Activated CD4-positive, alpha-beta memory T cell treated with anti-CD3 and anti-CD28 coated beads for 36 hours (primary cell): ENCODE measurements at regions not wholly inside any gene's neighbourhood (a gene's known extent, or its start where the extent isn't known, plus 50 kb on each side); places are given as distances from the start of the nearest gene placed in this dataset.

ENCODE experiments used
- CTCF ChIA-PET: fragments of 350-600 bp; sonication (Branson Sonifier 250); formaldehyde crosslinking; loops from one replicate; lab custom pipeline; 2021; ENCODE audit warnings: antibody characterized with exemption, inconsistent platforms; lab: Charles Lee
- POLR2A ChIA-PET: fragments of 350-600 bp; sonication (Branson Sonifier 250); formaldehyde crosslinking; loops from one replicate; lab custom pipeline; 2021; ENCODE audit warnings: antibody characterized with exemption; lab: Charles Lee
- DNase-seq: peaks from one replicate; pipeline ENCODE4 v3.0.0-alpha.2; 2020
- H3K27ac Mint-ChIP-seq: one replicate; pipeline ENCODE4 v1.8.0; 2021; ENCODE audit warnings: mixed read lengths
- H3K27me3 Mint-ChIP-seq: one replicate; pipeline ENCODE4 v1.8.0; 2021; ENCODE audit warnings: mixed read lengths
- H3K36me3 Mint-ChIP-seq: one replicate; pipeline ENCODE4 v1.8.0; 2021; ENCODE audit warnings: mixed read lengths
- H3K4me1 Mint-ChIP-seq: one replicate; pipeline ENCODE4 v1.8.0; 2021; ENCODE audit warnings: low read depth, mixed read lengths
- H3K4me3 Mint-ChIP-seq: one replicate; pipeline ENCODE4 v1.8.0; 2021; ENCODE audit warnings: mild to moderate bottlenecking, mixed read lengths
- H3K9me3 Mint-ChIP-seq: one replicate; pipeline ENCODE4 v1.8.0; 2021; ENCODE audit warnings: mixed read lengths
- intact Hi-C: fragments of 100-400 bp; cut with micrococcal nuclease; formaldehyde crosslinking; loops from one replicate; pipeline ENCODE4 v1.15.1; 2023

DNA sequence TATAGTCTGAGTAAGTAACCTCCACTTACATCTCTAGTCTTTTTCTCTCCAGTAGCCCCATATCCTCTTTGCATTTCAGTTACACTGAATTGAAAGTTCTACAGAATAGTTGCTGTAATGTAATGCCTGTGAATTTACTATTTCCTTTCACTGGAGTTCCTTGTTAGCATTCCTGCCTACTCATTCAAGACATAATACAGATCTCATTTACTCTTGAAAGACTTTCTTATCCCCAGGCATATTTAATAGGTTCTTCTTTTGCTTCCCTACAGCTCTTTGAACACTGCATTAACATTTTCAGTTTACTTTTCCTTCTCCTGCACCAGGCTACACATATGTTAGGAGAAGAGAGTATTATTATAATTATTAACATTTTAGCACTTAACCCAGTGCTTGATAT lies 87.6 kb upstream of the OR13F1 start:
- Mint-ChIP-seq H3K9me3 (peaks cover 11% of the 10 kb centered on the region), H3K4me3 (no peak overlapping the region), H3K27ac (no peak overlapping the region), H3K36me3 (no peaks in the 10 kb centered on the region), H3K4me1 (no peaks in the 10 kb centered on the region), H3K27me3 (no peaks in the 10 kb centered on the region)
- no peak for DNase-seq
- ChIA-PET CTCF (no interaction called here), POLR2A (no interaction called here)
- intact Hi-C loops: no loop called here

DNA sequence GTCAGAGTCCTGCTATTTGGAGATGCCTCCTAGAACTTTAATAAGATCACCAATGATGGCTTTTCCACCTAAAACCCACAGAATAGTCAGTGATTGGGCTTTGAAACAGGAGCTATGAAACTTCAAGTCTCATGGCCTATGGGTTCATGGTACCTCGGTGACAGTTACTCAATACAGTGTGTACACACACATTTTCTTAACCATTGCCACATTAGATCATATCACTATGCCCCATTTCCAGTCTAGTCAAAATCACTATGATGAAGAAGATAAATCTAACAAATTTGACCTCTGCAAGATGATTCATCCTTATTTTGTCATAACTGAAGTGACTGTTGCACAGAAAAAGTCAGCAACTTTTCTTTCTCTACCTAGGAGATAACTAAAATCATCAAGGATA lies 86.8 kb upstream of the OR13F1 start:
- H3K4me1 Mint-ChIP-seq: no peaks in the 10 kb centered on the region
- H3K27ac Mint-ChIP-seq: no peak overlapping the region
- H3K4me3 Mint-ChIP-seq: no peak overlapping the region
- intact Hi-C loops: no loop called here
- POLR2A ChIA-PET: no interaction called here
- H3K36me3 Mint-ChIP-seq: no peaks in the 10 kb centered on the region
- H3K9me3 Mint-ChIP-seq: peaks cover 10% of the 10 kb centered on the region
- no peaks in the 10 kb centered on the region for H3K27me3 Mint-ChIP-seq
- no peak for DNase-seq
- CTCF ChIA-PET: no interaction called here

DNA sequence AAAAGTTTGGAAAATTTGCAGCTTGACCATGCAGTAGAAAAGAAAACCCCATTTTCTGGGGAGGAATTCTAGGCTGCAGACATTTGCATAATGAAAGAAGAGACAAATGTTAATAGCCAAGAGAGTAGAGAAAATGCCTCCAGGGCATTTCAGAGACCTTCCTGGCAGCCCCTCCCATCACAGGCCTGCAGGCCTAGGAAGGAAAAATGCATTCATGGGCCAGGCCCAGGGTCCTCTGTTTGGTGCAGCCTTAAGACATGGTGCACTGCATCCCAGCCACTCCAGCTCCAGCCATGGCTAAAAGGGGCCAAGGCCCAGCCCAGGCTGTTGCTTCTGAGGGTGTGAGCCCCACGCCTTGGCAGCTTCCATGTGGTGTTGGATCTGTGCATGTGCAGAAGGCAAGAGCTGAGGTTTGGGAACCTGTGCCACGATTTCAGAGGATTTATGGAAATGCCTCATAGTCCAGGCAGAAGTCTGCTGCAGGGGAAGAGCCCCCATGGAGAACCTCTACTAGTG lies 75.0 kb upstream of the OR13F1 start:
- no peak for DNase-seq
- H3K4me1 Mint-ChIP-seq: no peaks in the 10 kb centered on the region
- H3K4me3 Mint-ChIP-seq: no peak overlapping the region
- no peaks in the 10 kb centered on the region for H3K27me3 Mint-ChIP-seq
- POLR2A ChIA-PET: no interaction called here
- peaks cover 18% of the 10 kb centered on the region for H3K9me3 Mint-ChIP-seq
- no peaks in the 10 kb centered on the region for H3K36me3 Mint-ChIP-seq
- no peak overlapping the region for H3K27ac Mint-ChIP-seq
- CTCF ChIA-PET: no interaction called here
- intact Hi-C loops: no loop called here

DNA sequence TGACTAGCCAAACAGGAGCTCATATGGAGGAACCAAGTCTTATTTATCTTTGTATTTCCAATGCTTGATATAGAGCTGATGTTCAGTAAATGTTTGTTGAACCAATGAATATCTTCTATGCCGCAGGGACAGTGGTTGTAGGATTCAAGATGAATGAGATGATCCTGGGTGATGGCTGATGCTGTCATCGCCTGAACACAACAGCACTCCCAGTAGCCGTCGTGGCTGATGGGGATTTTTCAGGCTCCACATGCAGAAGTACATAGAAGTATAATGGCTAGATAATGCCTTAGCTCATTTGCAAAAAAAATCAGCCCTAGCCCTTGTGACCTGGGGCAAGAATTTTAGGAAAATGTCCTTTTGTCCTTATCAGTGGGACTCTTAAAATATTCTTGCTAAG lies 69.0 kb upstream of the OR13F1 start:
- POLR2A ChIA-PET: no interaction called here
- intact Hi-C loops: no loop called here
- Mint-ChIP-seq H3K36me3 (no peaks in the 10 kb centered on the region), H3K9me3 (peaks cover 7% of the 10 kb centered on the region), H3K4me1 (no peaks in the 10 kb centered on the region), H3K27ac (no peak overlapping the region), H3K4me3 (no peak overlapping the region), H3K27me3 (no peaks in the 10 kb centered on the region)
- DNase-seq: no peak
- CTCF ChIA-PET: no interaction called here

DNA sequence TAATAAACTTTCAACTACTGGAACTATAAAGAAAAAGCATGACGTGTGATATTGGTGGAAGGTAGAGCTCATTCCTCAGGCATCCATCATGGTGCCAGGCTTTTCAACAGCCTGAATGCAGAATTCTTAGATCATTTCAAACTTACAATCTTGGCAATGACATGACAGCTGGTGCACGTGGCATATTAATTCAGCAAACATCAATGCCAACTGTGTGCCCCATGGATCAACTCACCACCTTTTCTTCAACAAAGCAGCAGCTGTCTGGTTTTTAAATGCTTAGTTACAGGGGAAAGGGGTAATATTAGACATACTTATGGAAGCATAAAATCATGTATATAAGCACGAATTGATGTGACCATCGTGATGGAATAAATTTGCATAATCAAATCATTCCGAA lies 56.0 kb upstream of the OR13F1 start:
- H3K9me3 Mint-ChIP-seq: no peaks in the 10 kb centered on the region
- H3K4me3 Mint-ChIP-seq: no peak overlapping the region
- H3K27me3 Mint-ChIP-seq: no peaks in the 10 kb centered on the region
- H3K36me3 Mint-ChIP-seq: no peaks in the 10 kb centered on the region
- no peak for DNase-seq
- H3K27ac Mint-ChIP-seq: no peak overlapping the region
- H3K4me1 Mint-ChIP-seq: no peaks in the 10 kb centered on the region
- ChIA-PET POLR2A (no interaction called here), CTCF (interaction anchor here (1.0 kb wide), 1 partner anchor 8 kb away, joined by 3 read pairs; no protein-coding TSS in a partner anchor)
- intact Hi-C loops: no loop called here
